Stimulated activated CD4-positive, alpha-beta T cell treated with anti-CD3 and anti-CD28 coated beads, Interleukin-15, amount 100 ng/mL, for 48 hours (primary cell): ENCODE measurements at regions not wholly inside any gene's neighbourhood (a gene's known extent, or its start where the extent isn't known, plus 50 kb on each side); places are given as distances from the start of the nearest gene placed in this dataset.

Source experiments
- DNase-seq, 2 donors: peaks; one replicate each; pipeline ENCODE4 v3.0.0-alpha.2; 2020; ENCODE audit warnings: low read depth in 2 of 2

GRCh38 chr11:69431136-69431535 is 50.3 kb upstream of the LINC01488 start:
- no peak for DNase-seq
